Common myeloid progenitor, CD34-positive (primary cell): ENCODE measurements at regions not wholly inside any gene's neighbourhood (a gene's known extent, or its start where the extent isn't known, plus 50 kb on each side); places are given as distances from the start of the nearest gene placed in this dataset.

Source experiments
- CTCF ChIA-PET: fragments of 350-600 bp; sonication (Branson Sonifier 250); formaldehyde crosslinking; loops from one replicate; lab custom pipeline; 2021; ENCODE audit warnings: antibody characterized with exemption; lab: Charles Lee
- POLR2A ChIA-PET: fragments of 350-600 bp; sonication (Branson Sonifier 250); formaldehyde crosslinking; loops from one replicate; lab custom pipeline; 2021; ENCODE audit warnings: antibody characterized with exemption; lab: Charles Lee
- DNase-seq, 3 donors: peaks; one replicate each; pipeline versions ENCODE4 v3.0.0 to v3.0.0-alpha.2; 2013
- H3K27ac ChIP-seq, 2 experiments: 1 replicate in 1 of 2; 2 replicates in 1 of 2; pipeline ENCODE4 v1.7.0; 2013; ENCODE audit warnings: inconsistent platforms in 2 of 2, low read length in 2 of 2, mild to moderate bottlenecking in 2 of 2, low read depth in 1 of 2, moderate library complexity in 1 of 2; ENCODE audit not compliant: severe bottlenecking in 2 of 2, insufficient read depth in 1 of 2, poor library complexity in 1 of 2
- H3K27me3 ChIP-seq, 5 experiments: replicated peaks in 2 of 5; 1 replicate in 3 of 5; 2 replicates in 2 of 5; pipeline versions ENCODE4 v1.6.1 to v1.7.0; 2013; ENCODE audit warnings: low read length in 4 of 5, mild to moderate bottlenecking in 2 of 5, moderate library complexity in 2 of 5, inconsistent platforms in 1 of 5; ENCODE audit not compliant: insufficient read depth in 5 of 5, control insufficient read depth in 4 of 5
- H3K36me3 ChIP-seq, 4 experiments: 1 replicate in 2 of 4; 2 replicates in 2 of 4; pipeline versions ENCODE4 v1.6.1 to v1.7.0; 2013; ENCODE audit warnings: low read length in 3 of 4, control low read depth in 1 of 4, mild to moderate bottlenecking in 1 of 4; ENCODE audit not compliant: control insufficient read depth in 4 of 4, insufficient read depth in 4 of 4
- H3K4me1 ChIP-seq, 4 experiments: 1 replicate in 3 of 4; 2 replicates in 1 of 4; pipeline versions ENCODE4 v1.6.1 to v1.7.1; 2013; ENCODE audit warnings: low read length in 3 of 4, mild to moderate bottlenecking in 3 of 4, control low read depth in 1 of 4, inconsistent platforms in 1 of 4, moderate library complexity in 1 of 4; ENCODE audit not compliant: control insufficient read depth in 4 of 4, insufficient read depth in 4 of 4; ENCODE audit errors: control extremely low read depth in 1 of 4
- H3K4me3 ChIP-seq, 7 experiments: 1 replicate in 4 of 7; 2 replicates in 3 of 7; pipeline versions ENCODE4 v1.5.1 to v1.7.0; 2013; ENCODE audit warnings: mild to moderate bottlenecking in 7 of 7, low read length in 6 of 7, moderate library complexity in 6 of 7, inconsistent platforms in 2 of 7, low read depth in 2 of 7, control low read depth in 1 of 7; ENCODE audit not compliant: insufficient read depth in 4 of 7, control insufficient read depth in 1 of 7; ENCODE audit errors: extremely low read depth in 1 of 7
- H3K9me3 ChIP-seq, 5 experiments: 1 replicate in 4 of 5; 2 replicates in 1 of 5; pipeline versions ENCODE4 v1.6.1 to v1.7.1; 2013; ENCODE audit warnings: low read length in 4 of 5, mild to moderate bottlenecking in 2 of 5, inconsistent platforms in 1 of 5, low read depth in 1 of 5, moderate library complexity in 1 of 5; ENCODE audit not compliant: control insufficient read depth in 4 of 5, insufficient read depth in 2 of 5; ENCODE audit errors: control extremely low read depth in 1 of 5
- WGBS: methylation state at CpG from one replicate; pipeline ENCODE4 v1.1.5; 2013; ENCODE audit not compliant: insufficient coverage; 5-methylcytosine and 5-hydroxymethylcytosine counted together

- 100% methylated on average over 1 of the region's 3 CpGs for WGBS
- ChIA-PET CTCF (no interaction called here), POLR2A (no interaction called here)
- no peak for DNase-seq
- Histone ChIP-seq H3K36me3 (no peaks in the 10 kb centered on the region), H3K9me3 (no peaks in the 10 kb centered on the region), H3K4me1 (peaks cover 0 to 12% (median 1%) of the 10 kb centered on the region in 4 experiments), H3K4me3 (no peak overlapping the region), H3K27me3 (no peaks in the 10 kb centered on the region), H3K27ac (no peak overlapping the region)
Measured at GRCh38 chr3:187833375-187833774, 88.1 kb upstream of the BCL6 start.

DNA sequence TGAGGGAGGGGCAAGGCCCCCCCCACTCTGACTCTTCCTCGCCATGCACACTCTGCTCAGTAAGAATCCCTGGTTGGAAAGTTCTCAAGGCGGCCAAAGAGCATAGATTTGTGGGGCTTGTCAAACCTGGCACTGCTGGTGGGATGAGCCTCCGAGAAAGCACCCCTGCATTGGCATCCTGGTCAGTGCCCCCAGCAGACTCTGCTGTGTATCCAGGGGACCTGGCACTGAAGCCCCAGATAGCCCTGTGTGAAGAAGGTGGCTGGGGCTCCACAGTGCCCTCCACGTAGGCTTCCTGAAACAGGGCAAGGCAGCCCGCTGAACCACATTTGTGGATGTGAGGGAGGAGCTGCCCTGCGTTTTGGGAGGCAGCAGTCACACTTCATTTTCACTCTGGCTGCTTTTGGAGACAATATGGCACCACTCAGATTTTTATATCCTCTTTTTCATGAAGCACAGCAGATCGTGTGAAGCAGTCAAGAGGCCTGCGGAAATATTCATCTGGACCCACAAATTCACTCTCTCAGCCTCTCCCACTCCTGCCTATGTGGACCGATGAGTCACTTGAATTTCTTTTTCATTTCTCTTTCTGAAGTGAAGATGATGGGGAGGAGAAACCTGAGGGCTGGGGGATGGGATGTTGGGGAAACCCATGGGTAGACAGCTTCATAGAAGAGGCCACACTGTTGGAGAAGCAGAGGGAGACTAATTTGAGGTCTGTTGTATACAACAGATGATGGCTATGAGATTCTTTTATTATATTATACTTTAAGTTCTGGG, 88.7 kb upstream of the BCL6 start:
- Histone ChIP-seq H3K4me1 (peaks cover 0 to 6% (median 0%) of the 10 kb centered on the region in 4 experiments), H3K4me3 (no peak overlapping the region), H3K36me3 (no peaks in the 10 kb centered on the region), H3K9me3 (no peaks in the 10 kb centered on the region), H3K27me3 (no peaks in the 10 kb centered on the region), H3K27ac (no peak overlapping the region)
- CTCF ChIA-PET: no interaction called here
- DNase-seq: no peak
- POLR2A ChIA-PET: no interaction called here
- 97% methylated on average over 7 of the region's 9 CpGs for WGBS

DNA sequence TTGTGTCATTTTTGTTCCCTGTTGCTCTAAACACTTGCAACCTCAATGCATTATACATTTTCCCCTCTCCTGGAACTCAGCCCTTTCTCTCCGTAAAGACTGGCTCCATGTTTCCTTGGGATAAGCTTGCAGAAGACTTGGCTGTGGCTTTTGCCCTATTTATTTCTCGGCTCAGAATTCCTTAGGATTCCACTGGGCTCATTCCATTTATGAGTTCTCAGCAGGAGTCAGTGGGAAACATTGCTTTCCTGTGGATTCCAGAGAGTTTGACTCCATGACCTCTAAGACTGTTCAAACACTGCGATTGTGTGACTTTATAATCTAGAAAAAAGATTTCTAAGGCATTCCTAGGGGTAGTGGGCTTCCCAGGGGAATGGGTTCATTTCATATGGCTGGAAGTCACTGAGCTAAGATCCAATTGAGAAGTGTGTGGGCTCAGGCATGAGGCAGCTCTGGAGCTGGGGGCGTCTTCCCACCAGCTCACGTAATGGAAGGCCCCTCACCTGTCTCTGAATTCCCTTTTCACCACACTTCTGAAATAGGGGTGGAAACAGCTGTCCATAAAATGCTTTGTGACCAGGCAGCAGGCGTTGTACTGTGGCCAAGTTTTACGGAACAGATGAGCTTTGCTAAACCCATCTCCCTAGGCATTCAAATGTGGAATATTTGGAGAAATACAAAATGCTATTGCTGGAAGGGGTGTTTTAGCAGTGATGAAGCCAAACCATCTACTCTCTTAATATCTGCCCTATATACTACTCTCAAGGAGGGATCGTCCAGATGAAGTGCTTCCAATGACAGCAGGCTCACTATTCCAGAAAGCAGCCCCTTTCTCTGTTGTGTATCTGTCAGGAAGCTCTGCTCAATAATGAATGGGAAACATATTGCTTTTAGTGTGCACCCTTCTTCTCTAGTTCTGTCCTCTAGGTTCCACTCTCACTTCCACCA, 91.8 kb upstream of the BCL6 start:
- Histone ChIP-seq H3K27me3 (no peaks in the 10 kb centered on the region), H3K4me1 (no peaks in the 10 kb centered on the region), H3K9me3 (no peaks in the 10 kb centered on the region), H3K27ac (no peak overlapping the region), H3K36me3 (no peaks in the 10 kb centered on the region), H3K4me3 (no peak overlapping the region)
- 98% methylated on average over 7 of the region's 8 CpGs for WGBS
- CTCF ChIA-PET: no interaction called here
- POLR2A ChIA-PET: interaction anchor here (0.6 kb wide), 1 partner anchor 22 kb away, joined by 3 read pairs; no protein-coding TSS in a partner anchor
- no peak for DNase-seq

DNA sequence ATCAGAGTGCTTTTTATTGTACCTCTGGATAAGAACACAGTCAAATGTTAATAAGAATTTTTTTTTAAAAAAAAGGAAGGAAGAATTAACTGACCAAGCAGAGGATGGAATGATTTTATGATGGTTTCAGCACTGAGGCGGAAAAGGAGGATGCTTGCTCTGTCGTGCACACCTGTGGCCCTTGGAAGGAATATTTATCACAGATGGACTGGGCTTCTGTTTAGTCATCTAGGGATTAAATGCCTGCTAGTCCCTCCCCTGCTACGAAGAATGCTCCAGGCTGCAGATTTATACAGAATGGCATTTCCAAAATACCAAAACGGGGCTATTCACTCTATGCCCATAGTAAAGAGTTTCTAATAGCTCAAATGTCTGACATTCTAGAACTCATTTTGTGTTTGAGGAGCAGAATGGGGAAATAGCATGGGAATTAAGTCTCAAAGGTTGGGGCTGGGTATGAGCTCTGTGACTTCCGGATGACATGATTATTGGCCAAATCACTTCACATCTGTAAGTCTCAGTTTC, 92.8 kb upstream of the BCL6 start:
- no peaks in the 10 kb centered on the region for H3K27me3 ChIP-seq
- no peak overlapping the region for H3K4me3 ChIP-seq
- no peaks in the 10 kb centered on the region for H3K4me1 ChIP-seq
- WGBS: 93% methylated on average over 4 of the region's 5 CpGs
- DNase-seq: no peak
- no peak overlapping the region for H3K27ac ChIP-seq
- ChIA-PET CTCF (no interaction called here), POLR2A (no interaction called here)
- H3K36me3 ChIP-seq: no peaks in the 10 kb centered on the region
- no peaks in the 10 kb centered on the region for H3K9me3 ChIP-seq

- Histone ChIP-seq H3K4me3 (no peak overlapping the region), H3K9me3 (no peaks in the 10 kb centered on the region), H3K27me3 (no peaks in the 10 kb centered on the region), H3K27ac (no peak overlapping the region), H3K36me3 (no peaks in the 10 kb centered on the region), H3K4me1 (no peaks in the 10 kb centered on the region)
- DNase-seq: no peak
- WGBS: 97% methylated on average over 3 of the region's 5 CpGs
- CTCF ChIA-PET: interaction anchor here (0.6 to 0.7 kb wide), 2 partner anchors 12 to 77 kb away, joined by 3 read pairs; no protein-coding TSS in a partner anchor
- POLR2A ChIA-PET: no interaction called here
Measured at GRCh38 chr3:187839422-187839821, 94.2 kb upstream of the BCL6 start.

- H3K27ac ChIP-seq: no peak overlapping the region
- H3K27me3 ChIP-seq: no peaks in the 10 kb centered on the region
- H3K36me3 ChIP-seq: no peaks in the 10 kb centered on the region
- no peak overlapping the region for H3K4me3 ChIP-seq
- ChIA-PET POLR2A (no interaction called here), CTCF (no interaction called here)
- no peaks in the 10 kb centered on the region for H3K9me3 ChIP-seq
- no peak for DNase-seq
- WGBS: no CpG with 5 or more reads among the region's 2 CpGs
- no peaks in the 10 kb centered on the region for H3K4me1 ChIP-seq
Measured at GRCh38 chr3:187840856-187841255, 95.6 kb upstream of the BCL6 start.
